Fibroblast of villous mesenchyme (primary cell): ENCODE measurements at regions not wholly inside any gene's neighbourhood (a gene's known extent, or its start where the extent isn't known, plus 50 kb on each side); places are given as distances from the start of the nearest gene placed in this dataset.

ENCODE experiments used
- DNase-seq: peaks from one replicate; pipeline ENCODE4 v3.0.0-alpha.2; 2010; ENCODE audit warnings: low read depth
- H3K4me3 ChIP-seq: 2 replicates; pipeline ENCODE4 v1.5.1; 2011; ENCODE audit warnings: low read depth, mild to moderate bottlenecking, low read length
- CTCF ChIP-seq: IDR thresholded peaks from 2 replicates; pipeline ENCODE4 v1.5.1; 2012; ENCODE audit warnings: low read depth, mild to moderate bottlenecking, low read length; ENCODE audit not compliant: insufficient read depth

GRCh38 chr2:217215877-217216276 is 356.0 kb upstream of the TNP1 start:
- no peak for TF ChIP-seq CTCF
- no peak for DNase-seq

GRCh38 chr2:217208867-217209266 is 349.0 kb upstream of the TNP1 start:
- no peak for TF ChIP-seq CTCF
- DNase-seq = no peak
- H3K4me3 ChIP-seq = no peak overlapping the region

More at GRCh38 chr2:217215877-217216276, 356.0 kb upstream of the TNP1 start:
- no peak overlapping the region for H3K4me3 ChIP-seq

GRCh38 chr2:217207699-217208010 is 347.8 kb upstream of the TNP1 start:
- H3K4me3 ChIP-seq = no peak overlapping the region
- DNase-seq = no peak
- TF ChIP-seq CTCF = no peak

GRCh38 chr2:217206907-217207698 is 347.2 kb upstream of the TNP1 start:
- DNase-seq = no peak

GRCh38 chr2:217206016-217206725 is 346.3 kb upstream of the TNP1 start:
- no peak overlapping the region for H3K4me3 ChIP-seq
- DNase-seq = no peak
- TF ChIP-seq CTCF = no peak

More at GRCh38 chr2:217206907-217207698, 347.2 kb upstream of the TNP1 start:
- no peak overlapping the region for H3K4me3 ChIP-seq
- TF ChIP-seq CTCF = no peak

GRCh38 chr2:217204358-217204757 is 344.5 kb upstream of the TNP1 start:
- no peak for TF ChIP-seq CTCF
- no peak overlapping the region for H3K4me3 ChIP-seq
- no peak for DNase-seq
